ENCODE measurements at regions not wholly inside any gene's neighbourhood (a gene's known extent, or its start where the extent isn't known, plus 50 kb on each side); places are given as distances from the start of the nearest gene placed in this dataset.
A peak's percentile ranks its signal among the peaks of the same experiment; 100 is the strongest.

DNA sequence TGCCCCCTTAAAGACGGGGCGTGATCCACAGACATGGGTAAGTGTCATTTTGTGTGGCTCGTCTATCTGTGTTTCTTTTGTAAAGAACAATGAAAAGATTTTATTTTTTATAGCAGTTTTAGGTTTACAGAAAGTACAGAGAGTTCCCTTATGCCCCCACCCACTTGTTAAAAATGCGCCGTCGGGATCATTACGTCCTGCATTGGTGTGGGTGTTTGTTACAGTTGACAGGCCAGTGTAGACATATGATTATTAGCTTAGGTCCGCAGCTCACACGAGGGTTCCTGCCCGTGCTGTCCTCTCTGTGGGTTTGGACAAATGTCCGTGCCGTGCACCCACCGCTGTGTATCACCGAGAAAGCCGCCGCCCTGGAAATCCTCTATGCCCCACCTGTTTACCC is 50.5 kb downstream of the RGS12 start:
- DNase-seq (ENCODE audit: low read depth): no peak

DNA sequence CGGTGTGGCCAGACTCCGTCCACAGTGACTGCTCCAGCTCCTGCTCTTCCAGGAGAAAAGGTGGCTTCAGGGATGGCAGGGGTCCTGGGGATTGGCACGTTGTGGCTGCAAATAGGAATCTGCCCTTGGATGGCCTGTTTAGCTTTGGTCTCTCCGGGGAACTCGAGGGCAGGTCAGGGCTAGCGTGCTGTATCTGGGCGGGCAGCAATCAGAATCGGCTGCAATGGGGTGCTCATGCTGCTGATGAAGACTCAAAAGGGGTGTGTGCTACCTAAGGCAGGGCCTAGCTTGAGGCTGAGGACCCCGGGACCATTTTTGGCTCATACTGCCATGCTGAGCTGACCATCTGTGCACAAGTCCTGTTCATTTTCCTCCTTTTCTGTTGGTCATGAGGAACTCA is 51.3 kb downstream of the RGS12 start:
- DNase-seq (ENCODE audit: low read depth): no peak

DNA sequence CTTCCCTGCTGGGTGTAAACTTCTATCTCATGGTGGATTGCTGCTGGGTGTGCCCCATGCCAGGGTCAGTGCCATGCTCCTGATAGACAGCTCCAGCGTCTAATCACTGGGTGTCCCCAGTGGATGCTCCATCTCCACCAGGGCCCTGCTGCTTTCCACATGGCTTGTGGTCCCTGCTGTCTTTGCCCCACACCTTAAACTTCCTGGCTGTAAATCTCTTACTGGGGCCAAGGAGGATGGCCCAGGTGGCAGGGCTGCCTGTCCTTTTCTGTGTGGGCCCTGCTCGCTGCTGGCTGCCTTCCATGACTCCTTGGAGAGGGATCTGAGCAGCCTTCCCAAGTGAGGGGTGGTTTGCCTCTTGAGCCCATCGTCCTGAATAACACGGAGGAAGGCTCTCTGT is 51.8 kb downstream of the RGS12 start:
- DNase-seq (ENCODE audit: low read depth): no peak

DNA sequence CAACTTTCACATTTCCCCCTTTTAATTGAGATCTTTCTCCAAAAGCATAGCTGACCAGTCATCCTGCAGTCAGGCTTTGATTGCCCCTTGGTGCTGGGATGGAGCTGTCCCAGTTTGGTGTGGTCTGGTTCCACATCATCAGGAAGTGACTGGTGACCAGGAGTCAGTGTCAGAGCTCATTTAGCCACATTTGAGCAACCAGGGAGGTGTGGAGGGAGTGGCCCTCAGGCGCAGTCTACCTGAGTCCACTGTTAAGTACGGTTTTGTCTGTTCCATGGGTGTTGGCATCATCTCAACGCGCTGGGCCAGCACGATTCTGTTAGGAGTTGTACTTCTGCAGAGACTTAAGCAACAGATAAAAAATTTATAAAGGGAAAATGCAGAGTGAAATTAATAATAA is 52.6 kb downstream of the RGS12 start:
- no peak for DNase-seq (ENCODE audit: low read depth)

GRCh38 chr4:3346146-3346545 is 53.3 kb downstream of the RGS12 start:
- DNase-seq (ENCODE audit: low read depth): peak; percentile 33

- no peak for DNase-seq (ENCODE audit: low read depth)
These were observed 55.0 kb downstream of the RGS12 start for GRCh38 chr4:3347871-3348270.

GRCh38 chr4:3348621-3349020 is 55.8 kb downstream of the RGS12 start:
- no peak for DNase-seq (ENCODE audit: low read depth)

- DNase-seq (ENCODE audit: low read depth): no peak
These were observed 56.3 kb downstream of the RGS12 start for GRCh38 chr4:3349116-3349515.

DNA sequence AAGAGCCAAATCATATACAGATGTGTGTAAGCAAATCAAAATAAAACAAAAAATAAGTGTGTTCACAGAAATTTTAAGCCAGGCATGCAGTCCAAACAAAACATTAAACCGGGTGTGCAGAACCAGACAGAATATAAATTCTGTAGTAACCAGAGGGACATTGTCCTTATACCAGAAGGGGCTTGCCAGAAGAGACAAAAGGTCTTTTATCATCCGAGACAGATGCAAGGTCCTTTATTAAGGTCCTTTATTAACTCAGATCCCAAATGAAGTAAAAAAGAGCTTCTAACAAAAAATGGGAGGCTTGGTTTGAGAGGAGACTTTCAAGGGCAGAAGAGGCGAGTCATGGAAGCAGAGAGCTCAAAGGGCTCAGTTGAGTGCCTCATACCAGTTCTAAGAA is 59.2 kb downstream of the RGS12 start:
- no peak for DNase-seq (ENCODE audit: low read depth)

DNA sequence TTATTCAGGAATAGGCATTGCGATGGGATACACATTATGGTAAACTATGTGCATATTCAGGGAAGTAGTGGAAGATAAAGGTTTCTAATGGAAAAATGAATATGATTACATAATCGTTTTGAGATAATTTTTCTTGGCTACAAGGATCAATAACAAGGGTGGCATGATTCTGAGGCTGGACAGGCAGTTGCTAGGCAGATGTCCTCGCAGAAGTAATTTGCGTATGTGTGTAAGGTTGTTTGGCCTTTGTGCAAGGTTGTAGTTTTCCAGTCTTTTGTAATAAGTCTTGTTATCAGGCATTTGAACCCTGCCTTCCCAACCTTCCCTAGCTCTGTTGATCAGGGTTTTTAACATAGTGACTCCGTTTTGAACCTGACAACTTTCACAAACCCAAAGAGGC is 59.7 kb downstream of the RGS12 start:
- no peak for DNase-seq (ENCODE audit: low read depth)

- no peak for DNase-seq (ENCODE audit: low read depth)
These were observed 60.2 kb downstream of the RGS12 start for GRCh38 chr4:3352941-3353594.

DNA sequence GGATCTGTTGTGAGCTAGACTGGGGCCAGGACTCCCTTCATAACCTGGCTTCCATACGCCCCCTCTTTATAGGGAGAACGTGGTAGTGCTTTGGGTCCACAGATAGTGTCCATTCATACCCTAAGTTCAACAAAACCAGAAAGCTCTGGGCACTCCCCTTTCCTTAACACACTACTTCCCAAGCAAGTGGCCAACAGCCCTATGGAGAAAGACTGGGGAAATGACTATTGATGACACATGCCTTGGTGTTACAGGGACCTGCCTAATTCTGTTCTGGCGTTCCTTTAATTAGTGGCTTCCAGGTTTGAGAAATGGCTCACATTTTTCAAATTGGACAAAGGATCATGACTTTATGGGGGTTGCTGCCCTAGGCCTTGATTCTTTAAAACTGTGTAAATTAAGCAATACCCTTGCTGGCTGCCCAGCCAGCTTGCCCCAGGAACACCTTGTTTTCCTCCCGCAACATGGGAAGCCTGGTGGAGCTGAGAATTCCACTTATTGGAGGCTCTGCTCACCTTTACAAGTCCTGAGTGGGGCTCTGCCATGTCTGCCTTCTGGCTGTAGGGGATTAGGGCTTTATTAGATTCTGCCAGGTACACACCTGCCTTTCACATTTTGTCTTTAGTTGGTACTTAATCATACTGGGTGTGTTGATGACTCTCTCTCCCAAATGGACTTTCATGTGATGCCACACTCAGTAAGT is 61.1 kb downstream of the RGS12 start:
- no peak for DNase-seq (ENCODE audit: low read depth)

- no peak for DNase-seq (ENCODE audit: low read depth)
These were observed 61.6 kb downstream of the RGS12 start for GRCh38 chr4:3354455-3354811.

DNA sequence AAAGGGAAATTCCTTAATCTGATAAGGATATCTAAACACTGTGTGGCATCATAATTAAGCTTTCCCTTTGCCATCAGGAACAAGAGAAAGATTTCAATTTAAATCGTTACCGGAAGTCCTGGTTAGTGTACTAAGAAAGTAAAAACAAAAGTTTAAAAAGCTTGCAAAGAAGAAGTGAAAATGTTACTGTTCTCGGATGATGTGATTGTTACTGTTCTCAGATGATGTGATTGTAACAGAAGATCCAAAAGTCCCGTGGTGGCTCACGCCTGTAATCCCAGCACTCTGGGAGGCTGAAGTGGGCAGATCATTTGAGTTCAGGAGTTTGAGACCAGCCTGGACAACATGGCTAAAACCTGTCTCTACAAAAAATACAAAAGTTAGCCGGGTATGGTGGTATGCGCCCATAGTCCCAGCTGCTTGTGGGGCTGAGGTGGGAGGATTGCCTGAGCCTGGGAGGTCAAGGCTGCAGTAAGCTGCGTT is 62.5 kb downstream of the RGS12 start:
- no peak for DNase-seq (ENCODE audit: low read depth)

GRCh38 chr4:3358656-3359055 is 65.8 kb downstream of the RGS12 start:
- no peak for DNase-seq (ENCODE audit: low read depth)

GRCh38 chr4:3360777-3361176 is 68.0 kb downstream of the RGS12 start:
- no peak for DNase-seq (ENCODE audit: low read depth)

DNA sequence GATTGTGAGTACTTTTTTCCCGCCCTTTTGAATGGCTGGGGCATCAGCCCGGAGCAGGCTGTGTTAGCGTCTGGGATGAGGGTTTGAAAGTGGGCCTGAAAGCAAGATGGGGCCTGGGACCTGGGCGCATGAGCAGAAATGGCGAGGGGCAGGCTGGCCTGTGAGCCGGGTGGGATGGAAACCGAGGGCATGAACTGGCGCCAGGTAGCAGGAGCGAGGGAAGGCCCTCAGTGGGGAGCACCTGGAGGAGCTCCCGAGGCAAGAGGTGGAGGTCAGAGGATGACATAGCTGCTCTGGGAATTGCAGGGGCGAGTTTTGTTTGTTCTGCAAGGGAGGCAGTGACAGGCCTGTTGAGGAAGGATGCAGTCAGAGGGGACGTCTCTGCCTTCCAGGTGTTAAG is 68.6 kb downstream of the RGS12 start:
- no peak for DNase-seq (ENCODE audit: low read depth)

GRCh38 chr4:3361896-3362295 is 69.1 kb downstream of the RGS12 start:
- no peak for DNase-seq (ENCODE audit: low read depth)

- DNase-seq (ENCODE audit: low read depth): no peak
These were observed 69.8 kb downstream of the RGS12 start for GRCh38 chr4:3362431-3363287.

DNA sequence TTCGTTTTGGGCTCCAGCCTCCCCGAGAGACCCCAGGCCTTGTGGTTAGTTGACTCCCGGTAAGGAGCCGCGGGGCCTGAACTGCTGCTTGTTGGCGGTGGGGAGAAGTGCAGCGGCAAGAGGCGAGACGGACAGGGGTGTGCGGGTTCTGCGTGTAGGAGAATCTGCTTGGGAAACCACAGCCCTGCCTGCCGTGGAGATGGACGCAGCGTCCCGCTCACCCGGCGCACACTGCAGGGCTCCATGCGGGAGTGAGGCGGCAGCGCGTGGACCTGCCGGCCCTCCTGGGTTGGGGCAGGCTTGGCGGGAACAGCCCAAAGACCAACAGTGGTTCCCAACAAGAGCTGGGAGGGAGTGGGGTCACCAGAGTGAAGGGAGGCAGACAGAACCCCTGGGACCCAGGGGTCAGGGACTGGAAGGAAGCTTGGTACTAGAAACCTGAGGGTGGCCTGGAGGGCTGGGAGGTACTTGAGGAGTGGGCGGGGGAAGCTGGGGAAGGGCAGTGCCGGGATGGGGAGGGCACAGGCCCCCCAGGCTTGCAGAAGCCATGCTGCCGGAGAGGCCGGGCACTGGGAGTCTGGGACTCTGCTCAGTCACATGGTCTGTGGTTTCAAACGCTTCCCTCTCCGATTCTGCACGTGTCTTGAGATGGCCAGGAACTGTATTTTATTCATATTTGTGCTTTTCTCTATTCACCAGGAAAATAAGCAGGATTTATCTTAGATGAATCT is 70.8 kb downstream of the RGS12 start:
- DNase-seq (ENCODE audit: low read depth): no peak

DNA sequence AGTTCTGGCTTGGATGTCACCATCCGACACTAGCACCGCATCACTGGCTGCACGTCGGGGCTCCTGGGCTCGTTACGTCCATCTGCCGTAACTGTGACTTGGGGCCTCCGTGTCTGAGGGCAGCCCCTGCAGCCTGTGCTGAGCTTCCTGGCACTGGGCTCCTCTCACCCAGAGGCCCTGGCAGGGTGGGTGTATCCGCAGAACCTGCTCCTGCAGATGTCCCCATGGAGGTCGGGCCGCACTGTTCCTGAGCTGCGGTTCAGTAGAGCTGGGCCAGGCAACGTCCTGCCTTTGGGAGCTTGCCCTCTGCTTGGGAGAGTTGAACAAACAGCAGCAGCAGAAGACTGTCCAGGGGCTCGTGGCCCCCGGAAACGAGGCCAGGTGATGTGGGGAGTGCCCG is 71.4 kb downstream of the RGS12 start:
- no peak for DNase-seq (ENCODE audit: low read depth)

DNA sequence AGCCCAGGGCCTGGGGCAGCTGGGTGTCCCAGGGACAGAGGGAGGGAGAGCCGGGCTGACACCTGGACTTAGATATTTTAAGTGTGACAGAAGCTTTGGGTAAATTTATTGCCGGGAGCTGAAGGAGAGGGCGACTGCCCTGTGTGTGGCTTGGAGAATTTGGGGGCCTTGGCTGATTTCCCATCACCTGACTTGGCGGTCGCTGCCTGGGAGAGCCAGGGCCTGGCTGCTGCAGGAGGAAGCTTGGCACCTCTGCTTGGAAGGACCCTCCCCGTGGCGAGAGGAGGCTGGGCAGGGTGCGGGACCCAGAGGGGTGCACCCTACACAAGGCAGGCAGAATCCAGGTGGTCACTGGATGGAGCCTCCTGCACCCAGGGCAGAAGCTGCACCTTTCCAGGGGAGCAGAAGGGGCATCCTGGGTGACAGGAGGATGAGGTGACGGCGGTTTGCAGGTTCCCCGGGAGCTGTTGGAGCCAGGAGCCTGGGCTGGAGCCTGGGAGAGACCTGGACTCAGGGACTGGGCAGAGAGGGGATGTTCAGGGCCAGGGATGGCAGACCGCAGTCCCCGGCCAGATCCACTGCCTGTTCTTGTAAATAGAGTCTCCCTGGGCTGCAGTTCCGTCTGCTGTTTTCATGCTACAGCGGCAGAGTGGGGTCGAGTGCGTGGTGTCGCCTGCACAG is 72.0 kb downstream of the RGS12 start:
- no peak for DNase-seq (ENCODE audit: low read depth)

All from HS-27A (cell line).